ENCODE measurements at regions not wholly inside any gene's neighbourhood (a gene's known extent, or its start where the extent isn't known, plus 50 kb on each side); places are given as distances from the start of the nearest gene placed in this dataset.
"Not testable (repeated sequence)": the region's sequence is repeated elsewhere in the genome, so short reads cannot be mapped to it uniquely, and the experiment has no call there.

DNA sequence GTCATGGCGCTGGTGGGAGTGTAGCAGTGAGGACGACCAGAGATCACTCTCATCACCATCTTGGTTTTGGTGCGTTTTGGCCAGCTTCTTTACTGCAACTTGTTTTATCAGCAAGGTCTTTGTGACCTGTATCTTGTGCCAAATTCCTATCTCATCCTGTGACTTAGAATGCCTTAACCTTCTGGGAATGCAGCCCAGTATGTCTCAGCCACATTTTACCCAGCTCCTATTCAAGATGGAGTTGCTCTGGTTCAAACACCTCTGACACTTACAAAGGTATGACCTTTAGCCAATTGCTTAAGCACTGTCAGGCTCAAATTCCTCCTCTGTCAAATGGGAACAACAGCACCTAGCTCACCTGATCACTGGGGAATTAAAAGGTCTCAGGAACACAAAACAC lies 235.1 kb upstream of the ID2 start:
- TF ChIP-seq, protein P1, sequence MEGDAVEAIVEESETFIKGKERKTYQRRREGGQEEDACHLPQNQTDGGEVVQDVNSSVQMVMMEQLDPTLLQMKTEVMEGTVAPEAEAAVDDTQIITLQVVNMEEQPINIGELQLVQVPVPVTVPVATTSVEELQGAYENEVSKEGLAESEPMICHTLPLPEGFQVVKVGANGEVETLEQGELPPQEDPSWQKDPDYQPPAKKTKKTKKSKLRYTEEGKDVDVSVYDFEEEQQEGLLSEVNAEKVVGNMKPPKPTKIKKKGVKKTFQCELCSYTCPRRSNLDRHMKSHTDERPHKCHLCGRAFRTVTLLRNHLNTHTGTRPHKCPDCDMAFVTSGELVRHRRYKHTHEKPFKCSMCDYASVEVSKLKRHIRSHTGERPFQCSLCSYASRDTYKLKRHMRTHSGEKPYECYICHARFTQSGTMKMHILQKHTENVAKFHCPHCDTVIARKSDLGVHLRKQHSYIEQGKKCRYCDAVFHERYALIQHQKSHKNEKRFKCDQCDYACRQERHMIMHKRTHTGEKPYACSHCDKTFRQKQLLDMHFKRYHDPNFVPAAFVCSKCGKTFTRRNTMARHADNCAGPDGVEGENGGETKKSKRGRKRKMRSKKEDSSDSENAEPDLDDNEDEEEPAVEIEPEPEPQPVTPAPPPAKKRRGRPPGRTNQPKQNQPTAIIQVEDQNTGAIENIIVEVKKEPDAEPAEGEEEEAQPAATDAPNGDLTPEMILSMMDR (IDR thresholded peaks at IDR 0.05), result not testable (repeated sequence)
- not testable (repeated sequence) for TF ChIP-seq POLR2A (IDR thresholded peaks at IDR 0.05)
